IMR-90 (cell line): ENCODE measurements at regions not wholly inside any gene's neighbourhood (a gene's known extent, or its start where the extent isn't known, plus 50 kb on each side); places are given as distances from the start of the nearest gene placed in this dataset.

Experiments used
- ATAC-seq: fragments of 200-7000 bp; cut with Tn5 transposase; 2 replicates; pipeline ENCODE4 v1.9.1; 2020; ENCODE audit warnings: low read depth, mild to moderate bottlenecking, moderate library complexity
- BruUV-seq: library from RNA; stranded (reverse); fragments of 400-500 nt; replicated peaks from 2 replicates; lab custom pipeline; 2021; lab: Mats Ljungman, UMichigan
- CTCF ChIA-PET: fragments of 300-600 bp; formaldehyde crosslinking; extraction: SDS; loops from one replicate; lab custom pipeline; 2021; ENCODE audit warnings: antibody characterized with exemption; lab: Yijun Ruan, JAX
- POLR2A ChIA-PET: fragments of 300-600 bp; sonication (Branson Sonifier 250); formaldehyde crosslinking; loops from one replicate; lab custom pipeline; 2022; ENCODE audit warnings: antibody characterized with exemption; ENCODE audit not compliant: unreplicated experiment; lab: Charles Lee
- DNase-seq: peaks from one replicate; pipeline ENCODE4 v3.0.0; 2013
- H2AFZ ChIP-seq: replicated peaks from 2 replicates; pipeline ENCODE3; 2013; ENCODE audit warnings: low read length, mild to moderate bottlenecking; ENCODE audit not compliant: poor library complexity
- H2AK5ac ChIP-seq: 2 replicates; pipeline ENCODE4 v1.6.1; 2013; ENCODE audit warnings: low read depth, low read length, inconsistent platforms
- H2AK9ac ChIP-seq: replicated peaks from 2 replicates; pipeline ENCODE3; 2013; ENCODE audit warnings: mild to moderate bottlenecking, low read depth, low read length, moderate library complexity; ENCODE audit not compliant: poor library complexity
- H2BK120ac ChIP-seq: 2 replicates; pipeline ENCODE4 v1.6.1; 2013; ENCODE audit warnings: low read depth, low read length, inconsistent platforms
- H2BK15ac ChIP-seq: 3 replicates; pipeline ENCODE4 v1.6.1; 2013; ENCODE audit warnings: low read depth, low read length, inconsistent platforms
- H2BK20ac ChIP-seq: 2 replicates; pipeline ENCODE4 v1.6.1; 2013; ENCODE audit warnings: low read depth, mild to moderate bottlenecking, inconsistent platforms, low read length, moderate library complexity
- H2BK5ac ChIP-seq: 2 replicates; pipeline ENCODE4 v1.6.1; 2013; ENCODE audit warnings: mild to moderate bottlenecking, low read depth, low read length, inconsistent platforms; ENCODE audit not compliant: poor library complexity, severe bottlenecking
- H3K14ac ChIP-seq: replicated peaks from 2 replicates; pipeline ENCODE4 v1.6.1; 2013; ENCODE audit warnings: low read depth, low read length, inconsistent platforms
- H3K18ac ChIP-seq: 2 replicates; pipeline ENCODE4 v1.6.1; 2013; ENCODE audit warnings: low read depth, low read length, control low read depth
- H3K23ac ChIP-seq: 2 replicates; pipeline ENCODE4 v1.6.1; 2013; ENCODE audit warnings: low read depth, low read length, inconsistent platforms
- H3K27ac ChIP-seq: 2 replicates; pipeline ENCODE4 v1.5.1; 2013; ENCODE audit warnings: mild to moderate bottlenecking, control low read depth, low read length; ENCODE audit not compliant: insufficient read depth
- H3K27me3 ChIP-seq: 2 replicates; pipeline ENCODE4 v1.6.1; 2013; ENCODE audit warnings: low read length; ENCODE audit not compliant: control insufficient read depth, insufficient read depth
- H3K36me3 ChIP-seq: 2 replicates; pipeline ENCODE4 v1.6.1; 2013; ENCODE audit warnings: low read length, mixed read lengths; ENCODE audit not compliant: control insufficient read depth, insufficient read depth
- H3K4ac ChIP-seq: 2 replicates; pipeline ENCODE4 v1.6.1; 2013; ENCODE audit warnings: low read depth, low read length, inconsistent platforms
- H3K4me1 ChIP-seq: 2 replicates; pipeline ENCODE4 v1.6.1; 2013; ENCODE audit warnings: low read length, mixed read lengths; ENCODE audit not compliant: control insufficient read depth, insufficient read depth
- H3K4me2 ChIP-seq: 2 replicates; pipeline ENCODE4 v1.6.1; 2013; ENCODE audit warnings: low read depth, mild to moderate bottlenecking, control low read depth, low read length, moderate library complexity
- H3K4me3 ChIP-seq: 2 replicates; pipeline ENCODE4 v1.5.1; 2013; ENCODE audit warnings: low read depth, mild to moderate bottlenecking, control low read depth, low read length, moderate library complexity; ENCODE audit not compliant: insufficient read depth
- H3K56ac ChIP-seq: 2 replicates; pipeline ENCODE4 v1.6.1; 2013; ENCODE audit warnings: low read length, inconsistent platforms; ENCODE audit not compliant: insufficient read depth; ENCODE audit errors: extremely low read depth
- H3K79me1 ChIP-seq, 2 experiments: 2 replicates each; pipeline ENCODE4 v1.6.1; 2013; ENCODE audit warnings: low read length in 2 of 2, inconsistent platforms in 1 of 2, low read depth in 1 of 2
- H3K9ac ChIP-seq: 2 replicates; pipeline ENCODE4 v1.6.1; 2013; ENCODE audit warnings: low read depth, low read length, control low read depth
- H3K9me1 ChIP-seq: 2 replicates; pipeline ENCODE4 v1.6.1; 2013; ENCODE audit warnings: low read length, inconsistent platforms; ENCODE audit not compliant: insufficient read depth
- H3K9me3 ChIP-seq: 2 replicates; pipeline ENCODE4 v1.6.1; 2013; ENCODE audit warnings: low read length; ENCODE audit not compliant: control insufficient read depth, insufficient read depth
- H4K20me1 ChIP-seq: 2 replicates; pipeline ENCODE4 v1.6.1; 2013; ENCODE audit warnings: low read length, inconsistent platforms; ENCODE audit not compliant: insufficient read depth
- H4K5ac ChIP-seq: 2 replicates; pipeline ENCODE4 v1.6.1; 2013; ENCODE audit warnings: mild to moderate bottlenecking, low read depth, low read length, control low read depth
- H4K8ac ChIP-seq, 2 experiments: 2 replicates each; pipeline ENCODE4 v1.6.1; 2013; ENCODE audit warnings: low read depth in 2 of 2, low read length in 2 of 2, control low read depth in 1 of 2, inconsistent platforms in 1 of 2
- H4K91ac ChIP-seq: 2 replicates; pipeline ENCODE4 v1.6.1; 2013; ENCODE audit warnings: low read depth, low read length, inconsistent platforms; ENCODE audit not compliant: insufficient read depth
- BHLHE40 ChIP-seq: fragments of 150-350 bp; IDR thresholded peaks from 2 replicates; pipeline ENCODE4 v1.6.1; 2016; ENCODE audit warnings: mild to moderate bottlenecking, low read depth, low read length
- CEBPB ChIP-seq: IDR thresholded peaks from 2 replicates; pipeline ENCODE4 v1.6.1; 2012; ENCODE audit warnings: low read depth, low read length, improper control_type of control experiment
- CHD1 ChIP-seq: IDR thresholded peaks from 2 replicates; pipeline ENCODE4 v1.6.1; 2012; ENCODE audit warnings: low read depth, low read length, improper control_type of control experiment
- CTCF ChIP-seq: conservative IDR thresholded peaks from 2 replicates; pipeline ENCODE4 v1.5.1; 2012; ENCODE audit warnings: mild to moderate bottlenecking, low read depth, low read length, improper control_type of control experiment
- ELK1 ChIP-seq: fragments of 150-350 bp; IDR thresholded peaks from 2 replicates; pipeline ENCODE4 v1.6.1; 2016; ENCODE audit warnings: low read depth, mild to moderate bottlenecking, low read length, moderate library complexity, borderline replicate concordance
- FOS ChIP-seq: fragments of 150-350 bp; IDR thresholded peaks from 2 replicates; pipeline ENCODE4 v1.6.1; 2016; ENCODE audit warnings: low read depth, low read length
- MAFK ChIP-seq: IDR thresholded peaks from 2 replicates; pipeline ENCODE4 v1.6.1; 2012; ENCODE audit warnings: low read depth, low read length, improper control_type of control experiment
- MAZ ChIP-seq: IDR thresholded peaks from 2 replicates; pipeline ENCODE4 v1.6.1; 2012; ENCODE audit warnings: low read depth, mild to moderate bottlenecking, low read length, improper control_type of control experiment, moderate library complexity, borderline replicate concordance
- MXI1 ChIP-seq: IDR thresholded peaks from 2 replicates; pipeline ENCODE4 v1.6.1; 2012; ENCODE audit warnings: low read depth, mild to moderate bottlenecking, low read length, moderate library complexity, borderline replicate concordance
- POLR2A ChIP-seq: IDR thresholded peaks from 2 replicates; pipeline ENCODE4 v1.6.1; 2012; ENCODE audit warnings: mild to moderate bottlenecking, low read depth, low read length
- RAD21 ChIP-seq: IDR thresholded peaks from 2 replicates; pipeline ENCODE4 v1.6.1; 2012; ENCODE audit warnings: low read length, improper control_type of control experiment
- RCOR1 ChIP-seq: IDR thresholded peaks from 2 replicates; pipeline ENCODE4 v1.6.1; 2012; ENCODE audit warnings: mild to moderate bottlenecking, low read length, improper control_type of control experiment; ENCODE audit not compliant: insufficient replicate concordance
- SMC3 ChIP-seq: fragments of 150-350 bp; IDR thresholded peaks from 2 replicates; pipeline ENCODE4 v1.6.1; 2016; ENCODE audit warnings: low read depth, mild to moderate bottlenecking, antibody characterized with exemption, low read length, moderate library complexity
- USF2 ChIP-seq: fragments of 150-350 bp; IDR thresholded peaks from 2 replicates; pipeline ENCODE4 v1.6.1; 2017; ENCODE audit warnings: mild to moderate bottlenecking, antibody characterized with exemption, low read length, low read depth
- WGBS, 2 experiments: methylation state at CpG; one replicate each; pipeline versions ENCODE4 v1.1.5 to v1.1.7; 2013; ENCODE audit warnings: missing lambda C conversion rate in 2 of 2; ENCODE audit not compliant: insufficient read length in 1 of 2; ENCODE audit errors: extremely low coverage in 2 of 2; 5-methylcytosine and 5-hydroxymethylcytosine counted together
- dilution Hi-C: fragments of 300-500 bp; cut with HindIII; formaldehyde crosslinking; loops from one replicate; pipeline ENCODE4 v1.14.3; 2018; ENCODE audit warnings: low sequenced_read_pairs; ENCODE audit not compliant: unreplicated experiment
- in situ Hi-C: fragments of 300-500 bp; cut with MboI; formaldehyde crosslinking; loops from 3 replicates; pipeline ENCODE4 v1.14.3; 2019; ENCODE audit warnings: low sequenced_read_pairs, inconsistent platforms, mixed read lengths
- intact Hi-C: fragments of 100-400 bp; cut with micrococcal nuclease; formaldehyde crosslinking; loops from 2 replicates; pipeline ENCODE4 v1.10.0; 2022

- Histone ChIP-seq H3K18ac (no peak overlapping the region), H2BK20ac (no peak overlapping the region), H3K27ac (no peak overlapping the region), H3K23ac (no peak overlapping the region), H4K8ac (no peak overlapping the region), H3K4ac (peak overlapping the region; percentile 7; the same call in 1 of the 2 replicates), H3K27me3 (no peaks in the 10 kb centered on the region), H3K56ac (no peak overlapping the region), H2AFZ (no peak overlapping the region), H3K9ac (no peak overlapping the region), H3K4me3 (no peak overlapping the region), H2BK5ac (no peak overlapping the region), H3K4me2 (no peak overlapping the region), H2BK120ac (no peak overlapping the region), H4K5ac (no peak overlapping the region), H3K14ac (no peak overlapping the region), H2AK9ac (no peak overlapping the region), H4K20me1 (no peaks in the 10 kb centered on the region), H2AK5ac (no peak overlapping the region), H3K36me3 (no peaks in the 10 kb centered on the region), H3K9me1 (no peaks in the 10 kb centered on the region), H3K79me1 (no peaks in the 10 kb centered on the region), H3K9me3 (no peaks in the 10 kb centered on the region; the same call in 1 of the 2 replicates), H3K4me1 (peaks cover 8% of the 10 kb centered on the region), H4K91ac (no peak overlapping the region), H2BK15ac (no peak overlapping the region)
- in situ Hi-C loops, result no loop called here
- no peak for TF ChIP-seq CHD1
- no peak for TF ChIP-seq CEBPB
- no peak for TF ChIP-seq MXI1
- no peak for TF ChIP-seq RAD21
- no peak for TF ChIP-seq CTCF
- TF ChIP-seq FOS, result no peak
- TF ChIP-seq ELK1, result no peak
- no peak for TF ChIP-seq SMC3
- no peak for TF ChIP-seq USF2
- no peak for TF ChIP-seq RCOR1
- TF ChIP-seq MAFK, result no peak
- no peak for TF ChIP-seq POLR2A
- no peak for TF ChIP-seq MAZ
- TF ChIP-seq BHLHE40, result no peak
- ATAC-seq (no peak; the same call in 1 of the 2 replicates), DNase-seq (peak; percentile 33)
- no TSS peak for BruUV-seq
- intact Hi-C loops, result no loop called here
- WGBS, 2 experiments, result 0% methylated on average over 1 of the region's 4 CpGs; no CpG with 5 or more reads in 1 of the 2 experiments
- POLR2A ChIA-PET, result interaction anchor here (0.6 kb wide), 1 partner anchor 329 kb away, joined by 3 read pairs; no protein-coding TSS in a partner anchor
- CTCF ChIA-PET, result interaction anchor here (0.6 to 0.8 kb wide), 2 partner anchors 38 to 514 kb away, joined by 3 read pairs; no protein-coding TSS in a partner anchor
- dilution Hi-C loops, result no loop called here
Observed at GRCh38 chr1:222224156-222224555, 323.7 kb downstream of the HHIPL2 start.
